ENCODE measurements at regions not wholly inside any gene's neighbourhood (a gene's known extent, or its start where the extent isn't known, plus 50 kb on each side); places are given as distances from the start of the nearest gene placed in this dataset.
"Not testable (repeated sequence)": the region's sequence is repeated elsewhere in the genome, so short reads cannot be mapped to it uniquely, and the experiment has no call there.

- no peak for DNase-seq
Measured at GRCh38 chr10:118918116-118918515, 111.4 kb upstream of the NANOS1 start.

GRCh38 chr10:118918587-118918986, 110.9 kb upstream of the NANOS1 start:
- no peak for DNase-seq

GRCh38 chr10:118920206-118920605, 109.3 kb upstream of the NANOS1 start:
- no peak for DNase-seq

- DNase-seq, result no peak
Measured at GRCh38 chr10:118922226-118922625, 107.3 kb upstream of the NANOS1 start.

- no peak for DNase-seq
Measured at GRCh38 chr10:118922972-118923371, 106.5 kb upstream of the NANOS1 start.

GRCh38 chr10:118924493-118924892, 105.0 kb upstream of the NANOS1 start:
- no peak for DNase-seq

GRCh38 chr10:118925404-118926071, 104.0 kb upstream of the NANOS1 start:
- no peak for DNase-seq

- DNase-seq, result no peak
Measured at GRCh38 chr10:118926072-118926417, 103.5 kb upstream of the NANOS1 start.

- DNase-seq, result no peak
Measured at GRCh38 chr10:118926441-118926840, 103.1 kb upstream of the NANOS1 start.

GRCh38 chr10:118926903-118927302, 102.6 kb upstream of the NANOS1 start:
- no peak for DNase-seq

GRCh38 chr10:118927321-118927720, 102.2 kb upstream of the NANOS1 start:
- no peak for DNase-seq

- DNase-seq, result no peak
Measured at GRCh38 chr10:118930614-118931013, 98.9 kb upstream of the NANOS1 start.

- DNase-seq, result no peak
Measured at GRCh38 chr10:118931436-118931835, 98.1 kb upstream of the NANOS1 start.

GRCh38 chr10:118932154-118932553, 97.4 kb upstream of the NANOS1 start:
- not testable (repeated sequence) for DNase-seq

- no peak for DNase-seq
Measured at GRCh38 chr10:118937226-118937625, 92.3 kb upstream of the NANOS1 start.

- no peak for DNase-seq
Measured at GRCh38 chr10:118939211-118940007, 90.1 kb upstream of the NANOS1 start.

- DNase-seq, result no peak
Measured at GRCh38 chr10:118940386-118940785, 89.1 kb upstream of the NANOS1 start.

GRCh38 chr10:118943253-118943652, 86.3 kb upstream of the NANOS1 start:
- DNase-seq, result no peak

- DNase-seq, result no peak
Measured at GRCh38 chr10:118944959-118945633, 84.4 kb upstream of the NANOS1 start.

GRCh38 chr10:118948786-118949185, 80.7 kb upstream of the NANOS1 start:
- no peak for DNase-seq

- no peak for DNase-seq
Measured at GRCh38 chr10:118950190-118950680, 79.3 kb upstream of the NANOS1 start.

- peak; percentile 60 for DNase-seq
Measured at GRCh38 chr10:118950997-118951637, 78.4 kb upstream of the NANOS1 start.
